ENCODE measurements at regions not wholly inside any gene's neighbourhood (a gene's known extent, or its start where the extent isn't known, plus 50 kb on each side); places are given as distances from the start of the nearest gene placed in this dataset.

GRCh38 chr5:158068964-158069363 is 210.0 kb upstream of the CLINT1 start:
- Histone ChIP-seq H3K4me2 (ENCODE audit: low read length) (no peak overlapping the region), H3K4me1 (ENCODE audit: insufficient read depth, low read length, poor library complexity, severe bottlenecking) (no peaks in the 10 kb centered on the region), H3K36me3 (ENCODE audit: insufficient read depth, low read length) (no peaks in the 10 kb centered on the region), H4K20me1 (ENCODE audit: insufficient read depth, low read length) (no peaks in the 10 kb centered on the region), H2AFZ (ENCODE audit: low read length) (no peak overlapping the region), H3K9me3 (ENCODE audit: low read length) (no peaks in the 10 kb centered on the region), H3K4me3 (ENCODE audit: low read depth, low read length, poor library complexity, severe bottlenecking) (no peak overlapping the region), H3K9me2 (ENCODE audit: insufficient read depth, low read length) (no peaks in the 10 kb centered on the region), H3K27ac (ENCODE audit: low read depth, low read length, poor library complexity, severe bottlenecking) (no peak overlapping the region), H3K79me2 (ENCODE audit: insufficient read depth, low read depth, low read length) (no peaks in the 10 kb centered on the region)
- TF ChIP-seq, protein P1, sequence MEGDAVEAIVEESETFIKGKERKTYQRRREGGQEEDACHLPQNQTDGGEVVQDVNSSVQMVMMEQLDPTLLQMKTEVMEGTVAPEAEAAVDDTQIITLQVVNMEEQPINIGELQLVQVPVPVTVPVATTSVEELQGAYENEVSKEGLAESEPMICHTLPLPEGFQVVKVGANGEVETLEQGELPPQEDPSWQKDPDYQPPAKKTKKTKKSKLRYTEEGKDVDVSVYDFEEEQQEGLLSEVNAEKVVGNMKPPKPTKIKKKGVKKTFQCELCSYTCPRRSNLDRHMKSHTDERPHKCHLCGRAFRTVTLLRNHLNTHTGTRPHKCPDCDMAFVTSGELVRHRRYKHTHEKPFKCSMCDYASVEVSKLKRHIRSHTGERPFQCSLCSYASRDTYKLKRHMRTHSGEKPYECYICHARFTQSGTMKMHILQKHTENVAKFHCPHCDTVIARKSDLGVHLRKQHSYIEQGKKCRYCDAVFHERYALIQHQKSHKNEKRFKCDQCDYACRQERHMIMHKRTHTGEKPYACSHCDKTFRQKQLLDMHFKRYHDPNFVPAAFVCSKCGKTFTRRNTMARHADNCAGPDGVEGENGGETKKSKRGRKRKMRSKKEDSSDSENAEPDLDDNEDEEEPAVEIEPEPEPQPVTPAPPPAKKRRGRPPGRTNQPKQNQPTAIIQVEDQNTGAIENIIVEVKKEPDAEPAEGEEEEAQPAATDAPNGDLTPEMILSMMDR (conservative IDR thresholded peaks at IDR 0.05; ENCODE audit: low read length) = no peak
- no TSS peak for BruUV-seq (replicated peaks)
- intact Hi-C loops (cut with micrococcal nuclease; ENCODE audit: unreplicated experiment) = no loop called here
- POLR2A ChIA-PET = no interaction called here
- no peak for DNase-seq (ENCODE audit: low spot score)
- CTCF ChIA-PET (ENCODE audit: unreplicated experiment) = no interaction called here

DNA sequence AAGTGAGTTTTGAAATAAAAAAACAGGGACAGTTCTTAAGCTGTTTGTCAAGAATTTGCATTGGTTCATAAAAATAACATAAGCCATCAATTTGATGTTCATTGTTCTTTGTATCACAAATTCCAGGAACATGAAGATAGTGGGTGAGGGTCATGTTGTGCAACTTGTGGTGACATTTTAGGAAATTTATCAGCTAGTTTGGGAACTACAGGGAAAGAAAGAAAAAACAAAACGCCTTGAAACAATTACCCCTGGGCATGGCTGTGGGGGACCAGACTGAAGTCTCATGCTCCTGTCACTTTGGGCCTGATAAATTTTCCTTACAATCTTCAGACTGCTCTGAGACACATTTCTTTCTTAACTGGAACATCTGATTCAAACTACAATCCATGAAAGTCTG is 207.1 kb upstream of the CLINT1 start:
- intact Hi-C loops (cut with micrococcal nuclease; ENCODE audit: unreplicated experiment) = no loop called here
- ChIA-PET CTCF (ENCODE audit: unreplicated experiment) (no interaction called here), POLR2A (interaction anchor here (1.3 kb wide), 1 partner anchor 14 kb away, joined by 4 read pairs; no protein-coding TSS in a partner anchor)
- no peak overlapping the region for H3K27ac ChIP-seq (ENCODE audit: low read depth, low read length, poor library complexity, severe bottlenecking)
- no peak overlapping the region for H2AFZ ChIP-seq (ENCODE audit: low read length)
- TF ChIP-seq, protein P1 (conservative IDR thresholded peaks at IDR 0.05; ENCODE audit: low read length) = no peak
- TF ChIP-seq EZH2phosphoT487 (IDR thresholded peaks at IDR 0.05; ENCODE audit: borderline replicate concordance, low read depth, low read length) = no peak
- no peak for DNase-seq (ENCODE audit: low spot score)
- no peak overlapping the region for H3K4me3 ChIP-seq (ENCODE audit: low read depth, low read length, poor library complexity, severe bottlenecking)
- H3K9me3 ChIP-seq (ENCODE audit: low read length) = no peaks in the 10 kb centered on the region
- H3K4me1 ChIP-seq (ENCODE audit: insufficient read depth, low read length, poor library complexity, severe bottlenecking) = no peaks in the 10 kb centered on the region
- H3K36me3 ChIP-seq (ENCODE audit: insufficient read depth, low read length) = no peaks in the 10 kb centered on the region
- H3K9me2 ChIP-seq (ENCODE audit: insufficient read depth, low read length) = no peaks in the 10 kb centered on the region
- no TSS peak for BruUV-seq (replicated peaks)
- no peaks in the 10 kb centered on the region for H4K20me1 ChIP-seq (ENCODE audit: insufficient read depth, low read length)
- no peak overlapping the region for H3K4me2 ChIP-seq (ENCODE audit: low read length)
- H3K79me2 ChIP-seq (ENCODE audit: insufficient read depth, low read depth, low read length) = no peaks in the 10 kb centered on the region

GRCh38 chr5:158064334-158065123 is 205.6 kb upstream of the CLINT1 start:
- H3K4me1 ChIP-seq (ENCODE audit: insufficient read depth, low read length, poor library complexity, severe bottlenecking) = no peaks in the 10 kb centered on the region
- no peak overlapping the region for H3K4me2 ChIP-seq (ENCODE audit: low read length)
- H3K36me3 ChIP-seq (ENCODE audit: insufficient read depth, low read length) = no peaks in the 10 kb centered on the region
- H3K27ac ChIP-seq (ENCODE audit: low read depth, low read length, poor library complexity, severe bottlenecking) = no peak overlapping the region
- H2AFZ ChIP-seq (ENCODE audit: low read length) = no peak overlapping the region
- no TSS peak for BruUV-seq (replicated peaks)
- TF ChIP-seq EZH2phosphoT487 (IDR thresholded peaks at IDR 0.05; ENCODE audit: borderline replicate concordance, low read depth, low read length) = no peak
- TF ChIP-seq, protein P1 (conservative IDR thresholded peaks at IDR 0.05; ENCODE audit: low read length) = no peak
- no peak for DNase-seq (ENCODE audit: low spot score)
- H3K79me2 ChIP-seq (ENCODE audit: insufficient read depth, low read depth, low read length) = no peaks in the 10 kb centered on the region
- no peaks in the 10 kb centered on the region for H3K9me2 ChIP-seq (ENCODE audit: insufficient read depth, low read length)
- H4K20me1 ChIP-seq (ENCODE audit: insufficient read depth, low read length) = no peaks in the 10 kb centered on the region
- CTCF ChIA-PET (ENCODE audit: unreplicated experiment) = no interaction called here
- no peaks in the 10 kb centered on the region for H3K9me3 ChIP-seq (ENCODE audit: low read length)
- H3K4me3 ChIP-seq (ENCODE audit: low read depth, low read length, poor library complexity, severe bottlenecking) = no peak overlapping the region
- intact Hi-C loops (cut with micrococcal nuclease; ENCODE audit: unreplicated experiment) = no loop called here
- POLR2A ChIA-PET = interaction anchor here (0.7 to 1.3 kb wide), 2 partner anchors 15 to 44 kb away, joined by 3 to 4 read pairs; no protein-coding TSS in a partner anchor
